ENCODE measurements at regions not wholly inside any gene's neighbourhood (a gene's known extent, or its start where the extent isn't known, plus 50 kb on each side); places are given as distances from the start of the nearest gene placed in this dataset.

DNA sequence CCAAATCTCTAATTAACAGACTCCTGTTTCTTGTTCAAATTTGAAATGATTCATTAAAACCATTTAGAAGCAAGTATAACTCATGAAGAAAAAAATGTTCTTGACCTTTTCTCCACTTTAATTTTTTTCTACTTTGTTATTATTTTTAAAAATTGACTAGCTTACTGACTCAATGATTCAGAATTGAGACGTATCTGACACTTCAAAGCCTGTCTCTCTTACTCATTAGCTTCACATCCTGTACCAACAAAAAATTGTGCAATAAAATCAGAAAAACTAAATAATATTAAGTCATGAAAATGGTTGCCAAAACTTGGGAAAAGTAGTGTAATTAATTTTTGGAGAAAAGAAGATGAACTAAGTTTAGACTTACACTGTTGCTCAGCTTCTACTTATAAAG is 331.2 kb downstream of the SLC16A7 start:
- no peak overlapping the region for H3K27ac ChIP-seq
- TF ChIP-seq CTCF (conservative IDR thresholded peaks at IDR 0.05) (no peak), ZFX (IDR thresholded peaks at IDR 0.05) (no peak)

DNA sequence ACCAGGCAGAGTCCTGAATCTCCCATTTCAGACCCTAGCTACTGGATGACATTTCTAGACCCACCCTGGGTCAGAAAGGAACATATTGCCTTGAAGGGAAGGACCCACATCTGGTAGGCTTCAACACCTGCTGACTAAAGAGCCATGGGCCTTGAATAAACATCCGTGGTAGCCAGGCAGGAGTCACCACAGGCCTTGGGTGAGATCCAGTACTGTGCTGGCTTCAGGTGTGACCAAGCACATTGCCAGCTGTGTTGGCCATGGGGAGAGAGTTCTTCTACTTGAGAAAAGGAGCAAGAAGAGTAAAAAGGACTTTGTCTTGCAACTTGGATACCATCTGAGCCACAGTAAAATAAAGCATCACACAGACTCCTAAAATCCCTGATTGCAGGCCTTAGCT is 332.6 kb downstream of the SLC16A7 start:
- TF ChIP-seq CTCF (conservative IDR thresholded peaks at IDR 0.05) = no peak
- TF ChIP-seq ZFX (IDR thresholded peaks at IDR 0.05) = no peak
- no peak overlapping the region for H3K27ac ChIP-seq

DNA sequence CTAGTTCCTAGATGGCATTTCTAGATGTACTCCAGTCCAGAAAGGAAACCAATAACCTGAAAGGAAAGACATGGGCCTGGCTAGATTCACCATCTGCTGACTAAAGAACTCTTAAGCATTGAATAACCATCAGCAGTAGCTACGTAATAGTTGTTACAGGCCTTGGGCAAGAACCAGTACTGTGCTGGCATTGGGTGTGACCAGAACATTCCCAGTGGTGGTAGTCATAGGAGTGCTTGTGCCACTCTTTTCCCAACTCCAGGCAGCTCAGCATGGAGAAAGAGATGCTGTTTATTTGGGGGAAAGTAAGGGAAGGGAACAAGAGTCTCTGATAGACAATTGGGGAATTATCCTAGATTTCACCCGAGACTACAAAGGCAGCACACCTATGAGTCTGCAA is 333.3 kb downstream of the SLC16A7 start:
- TF ChIP-seq ZFX (IDR thresholded peaks at IDR 0.05) (no peak), CTCF (conservative IDR thresholded peaks at IDR 0.05) (no peak)
- H3K27ac ChIP-seq = no peak overlapping the region

DNA sequence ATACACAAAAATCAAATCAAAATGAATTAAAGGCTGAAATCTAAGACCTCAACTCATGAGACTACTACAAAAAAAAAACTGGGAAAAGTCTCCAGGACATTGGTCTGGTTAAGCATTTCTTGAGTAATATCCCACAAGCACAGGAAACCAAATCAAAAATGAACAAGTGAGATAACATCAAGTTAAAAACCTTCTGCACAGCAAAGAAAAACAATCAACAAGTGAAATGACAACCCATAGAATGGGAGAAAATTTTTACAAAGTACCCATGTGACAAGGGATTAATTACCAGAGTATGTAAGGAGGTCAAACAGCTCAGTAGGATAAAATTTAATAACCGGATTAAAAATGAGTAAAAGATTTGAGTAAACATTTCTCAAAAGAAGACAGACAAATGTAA is 338.7 kb downstream of the SLC16A7 start:
- TF ChIP-seq ZFX (IDR thresholded peaks at IDR 0.05) = no peak
- TF ChIP-seq CTCF (conservative IDR thresholded peaks at IDR 0.05) = no peak
- no peak overlapping the region for H3K27ac ChIP-seq

GRCh38 chr12:59936534-59936933 is 340.7 kb downstream of the SLC16A7 start:
- peak overlapping the region; percentile 64 for H3K27ac ChIP-seq
- TF ChIP-seq CTCF (conservative IDR thresholded peaks at IDR 0.05) = no peak
- no peak for TF ChIP-seq ZFX (IDR thresholded peaks at IDR 0.05)

GRCh38 chr12:59937148-59937547 is 341.3 kb downstream of the SLC16A7 start:
- peak overlapping the region; percentile 64 for H3K27ac ChIP-seq
- TF ChIP-seq ZFX (IDR thresholded peaks at IDR 0.05) = no peak
- no peak for TF ChIP-seq CTCF (conservative IDR thresholded peaks at IDR 0.05)

DNA sequence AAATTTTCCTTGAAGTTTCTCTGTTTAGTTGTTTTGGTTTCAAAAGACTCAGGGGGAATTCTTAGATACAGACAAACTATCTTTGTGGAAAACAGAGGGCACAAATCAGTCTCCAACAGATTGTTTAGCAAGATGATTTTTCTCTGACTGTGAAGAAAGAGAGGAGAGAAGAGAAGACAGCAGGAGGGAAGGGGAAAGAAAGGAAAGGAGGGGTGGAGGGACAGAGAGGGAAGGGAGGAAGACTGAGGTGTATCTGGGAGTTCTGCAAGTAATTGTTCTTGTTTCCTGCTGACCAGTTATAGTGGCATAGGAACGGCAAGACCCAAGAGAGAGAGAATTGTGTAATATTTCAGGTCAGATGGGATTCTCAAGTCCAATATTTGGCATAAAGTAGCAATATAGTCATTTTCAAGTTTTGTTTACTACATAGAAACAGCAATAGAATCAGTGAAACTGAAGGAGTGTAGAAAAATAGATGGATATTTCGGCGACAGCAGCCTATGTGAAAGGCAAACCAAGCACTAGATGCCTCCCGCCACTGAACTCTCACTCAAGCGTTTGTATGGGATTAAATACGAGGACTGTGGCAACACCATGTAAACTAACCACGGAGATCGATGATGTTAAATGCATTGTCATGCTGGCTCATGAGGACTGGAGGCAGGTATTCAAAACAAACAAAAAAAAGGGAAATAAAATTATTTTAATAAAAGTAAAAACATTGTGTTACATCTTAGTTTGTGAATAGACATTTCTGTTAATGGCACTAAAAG is 342.5 kb downstream of the SLC16A7 start:
- H3K27ac ChIP-seq = no peak overlapping the region
- TF ChIP-seq ZFX (IDR thresholded peaks at IDR 0.05) (no peak), CTCF (conservative IDR thresholded peaks at IDR 0.05) (no peak)
